ENCODE measurements at regions not wholly inside any gene's neighbourhood (a gene's known extent, or its start where the extent isn't known, plus 50 kb on each side); places are given as distances from the start of the nearest gene placed in this dataset.

DNA sequence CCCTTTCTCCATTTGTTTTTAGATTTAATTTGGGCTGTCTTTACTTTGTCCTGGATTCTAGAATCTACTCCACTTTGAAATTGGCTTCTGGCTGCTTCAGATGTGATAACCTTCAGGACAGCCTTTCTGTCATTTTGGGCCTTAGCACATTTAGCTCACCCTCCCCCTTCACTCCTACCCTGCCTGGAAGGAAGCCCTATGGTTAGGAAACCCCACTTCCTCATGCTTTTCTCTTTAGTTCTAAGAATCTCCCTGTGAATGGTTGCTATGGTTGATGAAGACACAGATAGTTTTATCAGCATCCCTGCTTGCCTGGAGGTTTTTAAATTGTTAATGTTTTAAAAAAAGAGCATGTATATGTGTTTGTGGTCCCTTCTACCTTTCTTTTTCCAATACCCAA lies 100.7 kb upstream of the PTPN13 start:
- TF ChIP-seq, protein P1, sequence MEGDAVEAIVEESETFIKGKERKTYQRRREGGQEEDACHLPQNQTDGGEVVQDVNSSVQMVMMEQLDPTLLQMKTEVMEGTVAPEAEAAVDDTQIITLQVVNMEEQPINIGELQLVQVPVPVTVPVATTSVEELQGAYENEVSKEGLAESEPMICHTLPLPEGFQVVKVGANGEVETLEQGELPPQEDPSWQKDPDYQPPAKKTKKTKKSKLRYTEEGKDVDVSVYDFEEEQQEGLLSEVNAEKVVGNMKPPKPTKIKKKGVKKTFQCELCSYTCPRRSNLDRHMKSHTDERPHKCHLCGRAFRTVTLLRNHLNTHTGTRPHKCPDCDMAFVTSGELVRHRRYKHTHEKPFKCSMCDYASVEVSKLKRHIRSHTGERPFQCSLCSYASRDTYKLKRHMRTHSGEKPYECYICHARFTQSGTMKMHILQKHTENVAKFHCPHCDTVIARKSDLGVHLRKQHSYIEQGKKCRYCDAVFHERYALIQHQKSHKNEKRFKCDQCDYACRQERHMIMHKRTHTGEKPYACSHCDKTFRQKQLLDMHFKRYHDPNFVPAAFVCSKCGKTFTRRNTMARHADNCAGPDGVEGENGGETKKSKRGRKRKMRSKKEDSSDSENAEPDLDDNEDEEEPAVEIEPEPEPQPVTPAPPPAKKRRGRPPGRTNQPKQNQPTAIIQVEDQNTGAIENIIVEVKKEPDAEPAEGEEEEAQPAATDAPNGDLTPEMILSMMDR (IDR thresholded peaks at IDR 0.05): no peak
- no peak for TF ChIP-seq POLR2A (IDR thresholded peaks at IDR 0.05)
